EH (cell line): ENCODE measurements at regions not wholly inside any gene's neighbourhood (a gene's known extent, or its start where the extent isn't known, plus 50 kb on each side); places are given as distances from the start of the nearest gene placed in this dataset.

Experiments used
- DNase-seq: peaks from one replicate; pipeline ENCODE4 v3.0.0-alpha.2; 2015; ENCODE audit warnings: low read depth

GRCh38 chr3:124492824-124493223, 237.4 kb upstream of the UMPS start:
- DNase-seq = peak; percentile 46

GRCh38 chr3:124496061-124496460, 234.2 kb upstream of the UMPS start:
- DNase-seq = no peak

- DNase-seq = no peak
Measured at GRCh38 chr3:124497487-124497886, 232.8 kb upstream of the UMPS start.

GRCh38 chr3:124498891-124499290, 231.4 kb upstream of the UMPS start:
- peak; percentile 20 for DNase-seq

GRCh38 chr3:124504332-124505059, 225.8 kb upstream of the UMPS start:
- peak; percentile 86 for DNase-seq

GRCh38 chr3:124509884-124510283, 220.4 kb upstream of the UMPS start:
- no peak for DNase-seq

- DNase-seq = peak; percentile 73
Measured at GRCh38 chr3:124510290-124510689, 220.0 kb upstream of the UMPS start.

- DNase-seq = no peak
Measured at GRCh38 chr3:124512881-124513609, 217.2 kb upstream of the UMPS start.

- DNase-seq = no peak
Measured at GRCh38 chr3:124513610-124513997, 216.6 kb upstream of the UMPS start.

- DNase-seq = no peak
Measured at GRCh38 chr3:124514683-124515082, 215.6 kb upstream of the UMPS start.

- no peak for DNase-seq
Measured at GRCh38 chr3:124516333-124516732, 213.9 kb upstream of the UMPS start.

GRCh38 chr3:124517306-124517705, 212.9 kb upstream of the UMPS start:
- no peak for DNase-seq

- DNase-seq = no peak
Measured at GRCh38 chr3:124518350-124518749, 211.9 kb upstream of the UMPS start.

GRCh38 chr3:124519591-124520194, 210.6 kb upstream of the UMPS start:
- no peak for DNase-seq

- DNase-seq = peak; percentile 49
Measured at GRCh38 chr3:124520970-124521369, 209.3 kb upstream of the UMPS start.

- no peak for DNase-seq
Measured at GRCh38 chr3:124522082-124522625, 208.1 kb upstream of the UMPS start.

GRCh38 chr3:124526601-124527000, 203.7 kb upstream of the UMPS start:
- DNase-seq = no peak

- peak; percentile 24 for DNase-seq
Measured at GRCh38 chr3:124529826-124530571, 200.3 kb upstream of the UMPS start.

- no peak for DNase-seq
Measured at GRCh38 chr3:124530916-124531315, 199.3 kb upstream of the UMPS start.

GRCh38 chr3:124532071-124532470, 198.2 kb upstream of the UMPS start:
- DNase-seq = peak; percentile 16

GRCh38 chr3:124535306-124535705, 194.9 kb upstream of the UMPS start:
- DNase-seq = no peak

- no peak for DNase-seq
Measured at GRCh38 chr3:124540550-124541211, 189.6 kb upstream of the UMPS start.
